ENCODE measurements at regions not wholly inside any gene's neighbourhood (a gene's known extent, or its start where the extent isn't known, plus 50 kb on each side); places are given as distances from the start of the nearest gene placed in this dataset.

DNA sequence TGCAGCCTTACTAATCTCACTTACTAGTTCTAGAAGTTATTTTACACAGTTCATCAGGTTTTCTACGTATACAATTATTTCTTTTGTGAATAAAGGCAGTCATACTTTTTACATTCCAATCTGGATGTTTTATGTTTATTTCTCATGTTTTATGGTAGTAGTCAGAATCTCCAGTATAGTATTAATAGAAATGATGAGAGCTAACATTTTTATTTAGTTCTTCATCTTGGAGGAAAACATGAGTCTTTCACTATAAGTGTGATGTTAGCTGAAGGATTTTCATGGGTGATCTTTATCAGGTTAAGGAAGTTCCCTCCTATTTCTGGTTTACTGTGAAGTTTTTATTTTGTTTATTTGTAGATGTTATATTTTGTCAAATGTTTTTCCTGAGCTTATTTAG, 256.1 kb upstream of the GIMD1 start:
- TF ChIP-seq CTCF (conservative IDR thresholded peaks at IDR 0.05 in 1 of 2, IDR thresholded peaks at IDR 0.05 in 1 of 2; ENCODE audit: extremely low read depth in 1 of 2, insufficient read depth in 1 of 2, low read depth in 1 of 2, low read length in 2 of 2): no peak
- TF ChIP-seq EZH2 (IDR thresholded peaks at IDR 0.05; ENCODE audit: borderline replicate concordance, low read length): no peak

Data from mammary epithelial cell (primary cell).